Caco-2 (cell line): ENCODE measurements at regions not wholly inside any gene's neighbourhood (a gene's known extent, or its start where the extent isn't known, plus 50 kb on each side); places are given as distances from the start of the nearest gene placed in this dataset.

Source experiments
- BruUV-seq: library from RNA; stranded (reverse); fragments of 400-500 nt; replicated peaks from 2 replicates; lab custom pipeline; 2021; lab: Mats Ljungman, UMichigan
- CTCF ChIA-PET: fragments of 300-600 bp; sonication (Branson Sonifier 250); formaldehyde crosslinking; loops from one replicate; lab custom pipeline; 2022; ENCODE audit warnings: antibody characterized with exemption; lab: Charles Lee
- POLR2A ChIA-PET: fragments of 300-600 bp; sonication (Branson Sonifier 250); formaldehyde crosslinking; loops from one replicate; lab custom pipeline; 2022; ENCODE audit warnings: antibody characterized with exemption; lab: Charles Lee
- DNase-seq, 2 experiments: peaks; one replicate each; pipeline versions ENCODE4 v3.0.0 to v3.0.0-alpha.2; 2020 to 2022
- H3K27me3 ChIP-seq: replicated peaks from 2 replicates; pipeline ENCODE4 v1.6.0; 2011; ENCODE audit warnings: low read length; ENCODE audit not compliant: control insufficient read depth, insufficient read depth
- H3K36me3 ChIP-seq: 2 replicates; pipeline ENCODE4 v1.5.1; 2011; ENCODE audit warnings: low read length; ENCODE audit not compliant: control insufficient read depth, insufficient read depth
- H3K4me1 ChIP-seq: fragments of 250-450 bp; sonication (Bioruptor Pico); 2 replicates; pipeline ENCODE4 v1.5.1; 2020; ENCODE audit warnings: mild to moderate bottlenecking
- H3K4me3 ChIP-seq: 2 replicates; pipeline ENCODE4 v1.5.1; 2011; ENCODE audit warnings: low read depth, mild to moderate bottlenecking, control low read depth, low read length
- H3K9me3 ChIP-seq: fragments of 250-450 bp; sonication (Bioruptor Pico); 2 replicates; pipeline ENCODE4 v1.5.1; 2020; ENCODE audit warnings: mild to moderate bottlenecking, moderate library complexity
- H3K27ac Mint-ChIP-seq: one replicate; pipeline ENCODE4 v1.8.0; 2022; ENCODE audit warnings: mixed read lengths; ENCODE audit not compliant: unreplicated experiment
- H3K27me3 Mint-ChIP-seq: one replicate; pipeline ENCODE4 v1.8.0; 2022; ENCODE audit warnings: mixed read lengths; ENCODE audit not compliant: insufficient read depth, unreplicated experiment
- H3K36me3 Mint-ChIP-seq: one replicate; pipeline ENCODE4 v1.8.0; 2022; ENCODE audit warnings: mild to moderate bottlenecking, mixed read lengths; ENCODE audit not compliant: insufficient read depth, unreplicated experiment
- H3K4me1 Mint-ChIP-seq: one replicate; pipeline ENCODE4 v1.8.0; 2022; ENCODE audit warnings: low read depth, mixed read lengths; ENCODE audit not compliant: unreplicated experiment
- H3K4me3 Mint-ChIP-seq: one replicate; pipeline ENCODE4 v1.8.0; 2022; ENCODE audit warnings: mild to moderate bottlenecking, moderate library complexity, mixed read lengths; ENCODE audit not compliant: unreplicated experiment
- H3K9me3 Mint-ChIP-seq: one replicate; pipeline ENCODE4 v1.8.0; 2022; ENCODE audit warnings: mixed read lengths; ENCODE audit not compliant: unreplicated experiment
- CTCF ChIP-seq, 2 experiments: fragments of 200-600 bp in 1 of 2; IDR thresholded peaks; 1 replicate in 1 of 2; 2 replicates in 1 of 2; pipeline versions ENCODE4 v1.5.1 to v1.8.0; 2011 to 2022; ENCODE audit warnings: antibody characterized with exemption in 1 of 2, control low read depth in 1 of 2, inconsistent platforms in 1 of 2, low read depth in 1 of 2, low read length in 1 of 2, mild to moderate bottlenecking in 1 of 2, moderate library complexity in 1 of 2; ENCODE audit not compliant: insufficient read depth in 1 of 2, severe bottlenecking in 1 of 2, unreplicated experiment in 1 of 2
- intact Hi-C: fragments of 100-400 bp; cut with micrococcal nuclease; formaldehyde crosslinking; loops from one replicate; pipeline ENCODE4 v1.10.0; 2022; ENCODE audit not compliant: unreplicated experiment

GRCh38 chr14:87837296-87837695, 155.7 kb downstream of the GALC start:
- TF ChIP-seq CTCF (IDR thresholded peaks at IDR 0.05; ENCODE audit: insufficient read depth in 1 of 2, low read depth in 1 of 2, low read length in 1 of 2, severe bottlenecking in 1 of 2, unreplicated experiment in 1 of 2), result no peak
- Mint-ChIP-seq H3K27me3 (peaks cover 22% of the 10 kb centered on the region), H3K4me3 (no peak overlapping the region), H3K4me1 (no peaks in the 10 kb centered on the region), H3K9me3 (no peaks in the 10 kb centered on the region), H3K27ac (no peak overlapping the region), H3K36me3 (no peaks in the 10 kb centered on the region)
- Histone ChIP-seq H3K9me3 (no peaks in the 10 kb centered on the region), H3K4me3 (no peak overlapping the region), H3K27me3 (no peaks in the 10 kb centered on the region), H3K36me3 (no peaks in the 10 kb centered on the region), H3K4me1 (no peaks in the 10 kb centered on the region)
- ChIA-PET CTCF (no interaction called here), POLR2A (no interaction called here)
- no peak for DNase-seq
- BruUV-seq, result no TSS peak
- intact Hi-C loops, result no loop called here

- no peak overlapping the region for H3K27ac Mint-ChIP-seq
- H3K4me3 Mint-ChIP-seq, result no peak overlapping the region
- no peaks in the 10 kb centered on the region for H3K9me3 Mint-ChIP-seq
- POLR2A ChIA-PET, result no interaction called here
- no peaks in the 10 kb centered on the region for H3K36me3 Mint-ChIP-seq
- CTCF ChIA-PET, result no interaction called here
- Histone ChIP-seq H3K9me3 (no peaks in the 10 kb centered on the region), H3K27me3 (no peaks in the 10 kb centered on the region), H3K36me3 (no peaks in the 10 kb centered on the region), H3K4me3 (no peak overlapping the region), H3K4me1 (no peaks in the 10 kb centered on the region)
- peaks cover 15% of the 10 kb centered on the region for H3K27me3 Mint-ChIP-seq
- no TSS peak for BruUV-seq
- no peak for TF ChIP-seq CTCF (IDR thresholded peaks at IDR 0.05; ENCODE audit: insufficient read depth in 1 of 2, low read depth in 1 of 2, low read length in 1 of 2, severe bottlenecking in 1 of 2, unreplicated experiment in 1 of 2)
- intact Hi-C loops, result no loop called here
- no peak for DNase-seq
- no peaks in the 10 kb centered on the region for H3K4me1 Mint-ChIP-seq
These were observed 158.4 kb downstream of the GALC start for GRCh38 chr14:87834594-87834993.

GRCh38 chr14:87833026-87833425, 160.0 kb downstream of the GALC start:
- no TSS peak for BruUV-seq
- Mint-ChIP-seq H3K4me3 (no peak overlapping the region), H3K36me3 (no peaks in the 10 kb centered on the region), H3K9me3 (no peaks in the 10 kb centered on the region), H3K4me1 (no peaks in the 10 kb centered on the region), H3K27me3 (peaks cover 10% of the 10 kb centered on the region), H3K27ac (no peak overlapping the region)
- no peaks in the 10 kb centered on the region for H3K36me3 ChIP-seq
- TF ChIP-seq CTCF (IDR thresholded peaks at IDR 0.05; ENCODE audit: insufficient read depth in 1 of 2, low read depth in 1 of 2, low read length in 1 of 2, severe bottlenecking in 1 of 2, unreplicated experiment in 1 of 2), result no peak
- no peaks in the 10 kb centered on the region for H3K27me3 ChIP-seq
- ChIA-PET CTCF (no interaction called here), POLR2A (no interaction called here)
- H3K4me3 ChIP-seq, result no peak overlapping the region
- DNase-seq, result no peak
- intact Hi-C loops, result no loop called here
- H3K4me1 ChIP-seq, result no peaks in the 10 kb centered on the region
- no peaks in the 10 kb centered on the region for H3K9me3 ChIP-seq
